ENCODE measurements at regions not wholly inside any gene's neighbourhood (a gene's known extent, or its start where the extent isn't known, plus 50 kb on each side); places are given as distances from the start of the nearest gene placed in this dataset.

- no peak overlapping the region for H3K4me3 ChIP-seq
- H3K4me1 ChIP-seq: peaks cover 53 to 92% (median 75%) of the 10 kb centered on the region in 4 donors
- no peaks in the 10 kb centered on the region for H3K9me3 ChIP-seq
- no peak for DNase-seq (ENCODE audit: extremely low spot score)
- no peaks in the 10 kb centered on the region for H3K36me3 ChIP-seq
- intact Hi-C loops (cut with DNase I): loop anchor here (5.0 kb wide), 1 partner anchor 86 kb away; no protein-coding TSS in a partner anchor
- 91% methylated on average over 8 of the region's 8 CpGs for WGBS
- peak overlapping the region; percentile 78 to 88 (median 86) for H3K27ac ChIP-seq (replicated peaks in 1 of 4)
- H3K27me3 ChIP-seq: no peaks in the 10 kb centered on the region
- TF ChIP-seq POLR2AphosphoS5 (IDR thresholded peaks at IDR 0.05): no peak
- no peak for TF ChIP-seq EP300 (IDR thresholded peaks at IDR 0.05)
- TF ChIP-seq CTCF (IDR thresholded peaks at IDR 0.05): no peak
- no peak for TF ChIP-seq POLR2A (IDR thresholded peaks at IDR 0.05; ENCODE audit: low read depth)
These were observed 112.1 kb upstream of the PTPN1 start for GRCh38 chr20:50398064-50398463.

- Histone ChIP-seq H3K36me3 (no peaks in the 10 kb centered on the region), H3K4me1 (peaks cover 55 to 95% (median 79%) of the 10 kb centered on the region in 4 donors), H3K27ac (replicated peaks in 1 of 4) (peak overlapping the region; percentile 78 to 88 (median 86)), H3K9me3 (no peaks in the 10 kb centered on the region), H3K27me3 (no peaks in the 10 kb centered on the region), H3K4me3 (no peak overlapping the region)
- intact Hi-C loops (cut with DNase I): loop anchor here (5.0 kb wide), 1 partner anchor 86 kb away; no protein-coding TSS in a partner anchor
- TF ChIP-seq EP300 (IDR thresholded peaks at IDR 0.05) (no peak), POLR2AphosphoS5 (IDR thresholded peaks at IDR 0.05) (no peak)
- DNase-seq (ENCODE audit: extremely low spot score): no peak
- 88% methylated on average over 13 of the region's 13 CpGs for WGBS
These were observed 111.7 kb upstream of the PTPN1 start for GRCh38 chr20:50398471-50398820.

- H3K27ac ChIP-seq (replicated peaks in 1 of 4): peak overlapping the region; percentile 78 to 88 (median 86)
- TF ChIP-seq CTCF (IDR thresholded peaks at IDR 0.05): no peak
- TF ChIP-seq POLR2AphosphoS5 (IDR thresholded peaks at IDR 0.05): peak; percentile 76 to 84
- no peak for TF ChIP-seq POLR2A (IDR thresholded peaks at IDR 0.05; ENCODE audit: low read depth)
- peak; percentile 39 for TF ChIP-seq EP300 (IDR thresholded peaks at IDR 0.05)
- WGBS: 44% methylated on average over 8 of the region's 20 CpGs
- no peaks in the 10 kb centered on the region for H3K9me3 ChIP-seq
- peak overlapping the region in 1 of 4 donors; percentile 24 for H3K4me3 ChIP-seq
- no peak for DNase-seq (ENCODE audit: extremely low spot score)
- H3K36me3 ChIP-seq: no peaks in the 10 kb centered on the region
- peaks cover 61 to 95% (median 80%) of the 10 kb centered on the region in 4 donors for H3K4me1 ChIP-seq
- intact Hi-C loops (cut with DNase I): loop anchor here (5.0 kb wide), 1 partner anchor 87 kb away; no protein-coding TSS in a partner anchor
- H3K27me3 ChIP-seq: no peaks in the 10 kb centered on the region
These were observed 111.2 kb upstream of the PTPN1 start for GRCh38 chr20:50398821-50399554.

- Histone ChIP-seq H3K4me1 (peaks cover 60 to 95% (median 80%) of the 10 kb centered on the region in 4 donors), H3K27me3 (no peaks in the 10 kb centered on the region), H3K9me3 (no peaks in the 10 kb centered on the region), H3K27ac (replicated peaks in 1 of 4) (peak overlapping the region; percentile 78 to 88 (median 86)), H3K36me3 (no peaks in the 10 kb centered on the region), H3K4me3 (no peak overlapping the region)
- intact Hi-C loops (cut with DNase I): loop anchor here (5.0 kb wide), 1 partner anchor 87 kb away; no protein-coding TSS in a partner anchor
- TF ChIP-seq POLR2AphosphoS5 (IDR thresholded peaks at IDR 0.05): no peak
- no peak for TF ChIP-seq POLR2A (IDR thresholded peaks at IDR 0.05; ENCODE audit: low read depth)
- no peak for TF ChIP-seq CTCF (IDR thresholded peaks at IDR 0.05)
- no peak for TF ChIP-seq EP300 (IDR thresholded peaks at IDR 0.05)
- 82% methylated on average over 9 of the region's 9 CpGs for WGBS
- DNase-seq (ENCODE audit: extremely low spot score): no peak
These were observed 110.6 kb upstream of the PTPN1 start for GRCh38 chr20:50399555-50399916.

GRCh38 chr20:50399917-50400704 lies 110.1 kb upstream of the PTPN1 start:
- Histone ChIP-seq H3K27me3 (no peaks in the 10 kb centered on the region), H3K27ac (replicated peaks in 1 of 4) (peak overlapping the region; percentile 78 to 88 (median 86)), H3K36me3 (no peaks in the 10 kb centered on the region), H3K4me1 (peaks cover 55 to 95% (median 77%) of the 10 kb centered on the region in 4 donors), H3K9me3 (no peaks in the 10 kb centered on the region), H3K4me3 (no peak overlapping the region)
- DNase-seq (ENCODE audit: extremely low spot score): no peak
- no peak for TF ChIP-seq POLR2AphosphoS5 (IDR thresholded peaks at IDR 0.05)
- no peak for TF ChIP-seq POLR2A (IDR thresholded peaks at IDR 0.05; ENCODE audit: low read depth)
- TF ChIP-seq EP300 (IDR thresholded peaks at IDR 0.05): no peak
- no peak for TF ChIP-seq CTCF (IDR thresholded peaks at IDR 0.05)
- 79% methylated on average over 15 of the region's 15 CpGs for WGBS
- intact Hi-C loops (cut with DNase I): loop anchor here (5.0 kb wide), 1 partner anchor 88 kb away; no protein-coding TSS in a partner anchor

All from esophagus muscularis mucosa (tissue), 4 donors.